Loucy (cell line): ENCODE measurements at regions not wholly inside any gene's neighbourhood (a gene's known extent, or its start where the extent isn't known, plus 50 kb on each side); places are given as distances from the start of the nearest gene placed in this dataset.
"Not testable (repeated sequence)": the region's sequence is repeated elsewhere in the genome, so short reads cannot be mapped to it uniquely, and the experiment has no call there.

Experiments
- CTCF ChIP-seq: fragments of 200-600 bp; sonication (generic); conservative IDR thresholded peaks from 2 replicates; pipeline ENCODE4 v1.5.1; 2014; ENCODE audit warnings: mild to moderate bottlenecking, antibody characterized with exemption, low read length
- EZH2phosphoT487 ChIP-seq: fragments of 200-600 bp; IDR thresholded peaks from 2 replicates; pipeline ENCODE4 v1.6.1; 2018; ENCODE audit warnings: antibody characterized with exemption, mild to moderate bottlenecking, moderate library complexity, borderline replicate concordance

GRCh38 chr6:140783504-140783903 lies 1349.2 kb upstream of the GJE1 start:
- TF ChIP-seq CTCF, EZH2phosphoT487: not testable (repeated sequence)
